GM23338 (cell line): ENCODE measurements at regions not wholly inside any gene's neighbourhood (a gene's known extent, or its start where the extent isn't known, plus 50 kb on each side); places are given as distances from the start of the nearest gene placed in this dataset.

Source experiments
- CREB1 ChIP-seq: fragments of 250-450 bp; sonication (Bioruptor Pico); IDR thresholded peaks from 2 replicates; pipeline ENCODE4 v1.5.0; 2020; ENCODE audit warnings: low read depth, mild to moderate bottlenecking, moderate library complexity
- EZH2 ChIP-seq: fragments of 200-600 bp; sonication (generic); IDR thresholded peaks from one replicate; pipeline ENCODE4 v1.8.0; 2017; ENCODE audit warnings: antibody characterized with exemption, mild to moderate bottlenecking, low read depth; ENCODE audit not compliant: unreplicated experiment
- EZH2phosphoT487 ChIP-seq: fragments of 200-600 bp; sonication (generic); IDR thresholded peaks from one replicate; pipeline ENCODE4 v1.8.1; 2018; ENCODE audit warnings: antibody characterized with exemption; ENCODE audit not compliant: unreplicated experiment
- POLR2AphosphoS5 ChIP-seq: IDR thresholded peaks from 2 replicates; pipeline ENCODE4 v1.6.1; 2016; ENCODE audit warnings: antibody characterized with exemption, low read depth
- STAT1 ChIP-seq: IDR thresholded peaks from one replicate; pipeline ENCODE4 v1.6.1; 2016; ENCODE audit warnings: antibody characterized with exemption; ENCODE audit not compliant: unreplicated experiment
- ZNF114 ChIP-seq: fragments of 250-450 bp; sonication (Bioruptor Pico); IDR thresholded peaks from 2 replicates; pipeline ENCODE4 v1.5.0; 2020; ENCODE audit warnings: mild to moderate bottlenecking, moderate library complexity
- TF ChIP-seq, protein P1 (sequence below), 2 experiments: fragments of 200-600 bp in 1 of 2; sonication (generic) in 1 of 2; conservative IDR thresholded peaks; 2 replicates each; pipeline versions ENCODE4 v1.5.1 to v1.6.1; 2016 to 2017; ENCODE audit warnings: antibody characterized with exemption in 2 of 2, low read depth in 2 of 2, mild to moderate bottlenecking in 2 of 2, moderate library complexity in 1 of 2
- TF ChIP-seq, protein P2 (sequence below): IDR thresholded peaks from one replicate; pipeline ENCODE4 v1.6.1; 2018; ENCODE audit warnings: antibody characterized with exemption; ENCODE audit not compliant: unreplicated experiment
- TF ChIP-seq, protein P3 (sequence below): IDR thresholded peaks from 2 replicates; pipeline ENCODE4 v1.6.1; 2016; ENCODE audit warnings: antibody characterized with exemption

DNA sequence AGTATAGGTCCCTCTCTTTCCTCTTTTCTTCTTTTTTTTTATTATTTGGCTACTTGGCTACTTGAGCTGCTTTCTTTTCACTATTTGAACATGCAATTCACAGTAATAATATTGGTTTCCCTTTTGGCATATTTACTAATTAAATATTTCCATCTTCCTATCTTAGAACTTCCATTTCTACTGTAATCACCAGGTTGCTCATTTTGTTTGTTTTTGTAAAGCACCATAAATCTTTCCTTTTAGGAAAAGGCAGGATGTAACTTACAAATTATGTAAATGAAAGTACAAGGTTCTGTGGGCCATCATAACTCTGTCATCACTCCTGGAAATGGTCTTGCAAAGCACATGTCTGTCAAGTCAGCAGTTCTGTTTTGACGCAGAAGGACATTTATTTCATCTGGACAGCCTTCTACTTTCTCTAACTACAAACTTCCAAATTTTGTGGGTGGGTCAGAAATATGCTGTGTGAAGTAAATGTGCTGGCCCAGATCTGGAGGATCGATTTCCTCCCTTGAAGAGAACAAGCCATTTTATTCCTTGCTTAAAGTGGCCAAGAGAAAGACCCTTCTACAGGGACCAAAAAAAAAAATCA is 71.7 kb upstream of the TNFSF18 start:
- TF ChIP-seq ZNF114 (CRISPR knock-in tag) (no peak), EZH2 (no peak), POLR2AphosphoS5 (no peak), EZH2phosphoT487 (no peak), STAT1 (no peak), CREB1 (CRISPR knock-in tag) (no peak)
- TF ChIP-seq, protein P1, sequence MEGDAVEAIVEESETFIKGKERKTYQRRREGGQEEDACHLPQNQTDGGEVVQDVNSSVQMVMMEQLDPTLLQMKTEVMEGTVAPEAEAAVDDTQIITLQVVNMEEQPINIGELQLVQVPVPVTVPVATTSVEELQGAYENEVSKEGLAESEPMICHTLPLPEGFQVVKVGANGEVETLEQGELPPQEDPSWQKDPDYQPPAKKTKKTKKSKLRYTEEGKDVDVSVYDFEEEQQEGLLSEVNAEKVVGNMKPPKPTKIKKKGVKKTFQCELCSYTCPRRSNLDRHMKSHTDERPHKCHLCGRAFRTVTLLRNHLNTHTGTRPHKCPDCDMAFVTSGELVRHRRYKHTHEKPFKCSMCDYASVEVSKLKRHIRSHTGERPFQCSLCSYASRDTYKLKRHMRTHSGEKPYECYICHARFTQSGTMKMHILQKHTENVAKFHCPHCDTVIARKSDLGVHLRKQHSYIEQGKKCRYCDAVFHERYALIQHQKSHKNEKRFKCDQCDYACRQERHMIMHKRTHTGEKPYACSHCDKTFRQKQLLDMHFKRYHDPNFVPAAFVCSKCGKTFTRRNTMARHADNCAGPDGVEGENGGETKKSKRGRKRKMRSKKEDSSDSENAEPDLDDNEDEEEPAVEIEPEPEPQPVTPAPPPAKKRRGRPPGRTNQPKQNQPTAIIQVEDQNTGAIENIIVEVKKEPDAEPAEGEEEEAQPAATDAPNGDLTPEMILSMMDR (conservative IDR thresholded peaks at IDR 0.05; ENCODE audit: low read depth in 2 of 2): no peak
- TF ChIP-seq, protein P2, sequence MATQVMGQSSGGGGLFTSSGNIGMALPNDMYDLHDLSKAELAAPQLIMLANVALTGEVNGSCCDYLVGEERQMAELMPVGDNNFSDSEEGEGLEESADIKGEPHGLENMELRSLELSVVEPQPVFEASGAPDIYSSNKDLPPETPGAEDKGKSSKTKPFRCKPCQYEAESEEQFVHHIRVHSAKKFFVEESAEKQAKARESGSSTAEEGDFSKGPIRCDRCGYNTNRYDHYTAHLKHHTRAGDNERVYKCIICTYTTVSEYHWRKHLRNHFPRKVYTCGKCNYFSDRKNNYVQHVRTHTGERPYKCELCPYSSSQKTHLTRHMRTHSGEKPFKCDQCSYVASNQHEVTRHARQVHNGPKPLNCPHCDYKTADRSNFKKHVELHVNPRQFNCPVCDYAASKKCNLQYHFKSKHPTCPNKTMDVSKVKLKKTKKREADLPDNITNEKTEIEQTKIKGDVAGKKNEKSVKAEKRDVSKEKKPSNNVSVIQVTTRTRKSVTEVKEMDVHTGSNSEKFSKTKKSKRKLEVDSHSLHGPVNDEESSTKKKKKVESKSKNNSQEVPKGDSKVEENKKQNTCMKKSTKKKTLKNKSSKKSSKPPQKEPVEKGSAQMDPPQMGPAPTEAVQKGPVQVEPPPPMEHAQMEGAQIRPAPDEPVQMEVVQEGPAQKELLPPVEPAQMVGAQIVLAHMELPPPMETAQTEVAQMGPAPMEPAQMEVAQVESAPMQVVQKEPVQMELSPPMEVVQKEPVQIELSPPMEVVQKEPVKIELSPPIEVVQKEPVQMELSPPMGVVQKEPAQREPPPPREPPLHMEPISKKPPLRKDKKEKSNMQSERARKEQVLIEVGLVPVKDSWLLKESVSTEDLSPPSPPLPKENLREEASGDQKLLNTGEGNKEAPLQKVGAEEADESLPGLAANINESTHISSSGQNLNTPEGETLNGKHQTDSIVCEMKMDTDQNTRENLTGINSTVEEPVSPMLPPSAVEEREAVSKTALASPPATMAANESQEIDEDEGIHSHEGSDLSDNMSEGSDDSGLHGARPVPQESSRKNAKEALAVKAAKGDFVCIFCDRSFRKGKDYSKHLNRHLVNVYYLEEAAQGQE: no peak
- TF ChIP-seq, protein P3, sequence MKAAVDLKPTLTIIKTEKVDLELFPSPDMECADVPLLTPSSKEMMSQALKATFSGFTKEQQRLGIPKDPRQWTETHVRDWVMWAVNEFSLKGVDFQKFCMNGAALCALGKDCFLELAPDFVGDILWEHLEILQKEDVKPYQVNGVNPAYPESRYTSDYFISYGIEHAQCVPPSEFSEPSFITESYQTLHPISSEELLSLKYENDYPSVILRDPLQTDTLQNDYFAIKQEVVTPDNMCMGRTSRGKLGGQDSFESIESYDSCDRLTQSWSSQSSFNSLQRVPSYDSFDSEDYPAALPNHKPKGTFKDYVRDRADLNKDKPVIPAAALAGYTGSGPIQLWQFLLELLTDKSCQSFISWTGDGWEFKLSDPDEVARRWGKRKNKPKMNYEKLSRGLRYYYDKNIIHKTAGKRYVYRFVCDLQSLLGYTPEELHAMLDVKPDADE: no peak
